Testis (tissue), 2 donors: ENCODE measurements at regions not wholly inside any gene's neighbourhood (a gene's known extent, or its start where the extent isn't known, plus 50 kb on each side); places are given as distances from the start of the nearest gene placed in this dataset.

Experiments used
- DNase-seq: peaks from one replicate; pipeline ENCODE4 v3.0.0-alpha.2; 2019
- H3K27ac ChIP-seq, 2 donors: fragments of 200-600 bp; sonication (generic); one replicate each; pipeline ENCODE4 v1.5.1; 2019
- H3K27me3 ChIP-seq: fragments of 200-600 bp; sonication (generic); one replicate; pipeline ENCODE4 v1.5.1; 2019
- H3K36me3 ChIP-seq: fragments of 200-600 bp; sonication (generic); one replicate; pipeline ENCODE4 v1.5.1; 2017; ENCODE audit warnings: low read depth; ENCODE audit errors: missing control alignments
- H3K4me1 ChIP-seq: fragments of 200-600 bp; sonication (generic); one replicate; pipeline ENCODE4 v1.5.1; 2019
- H3K4me3 ChIP-seq, 2 donors: fragments of 200-600 bp; sonication (generic); one replicate each; pipeline ENCODE4 v1.5.1; 2017 to 2019
- H3K9me3 ChIP-seq: fragments of 200-600 bp; sonication (generic); one replicate; pipeline ENCODE4 v1.5.1; 2017
- POLR2A ChIP-seq: fragments of 450-650 bp; IDR thresholded peaks from one replicate; pipeline ENCODE4 v1.6.1; 2017; ENCODE audit warnings: antibody characterized with exemption, mild to moderate bottlenecking, moderate library complexity
- WGBS, 2 donors: methylation state at CpG; one replicate each; pipeline ENCODE4 v1.1.5; 2018; 5-methylcytosine and 5-hydroxymethylcytosine counted together
- intact Hi-C: fragments of 100-400 bp; cut with DNase I; formaldehyde crosslinking; loops from one replicate; pipeline ENCODE4 v1.15.1; 2023; ENCODE audit warnings: low total_unique reads
- TF ChIP-seq, protein P1 (sequence below), 3 experiments: fragments of 450-650 bp in 2 of 3; fragments of 200-600 bp in 1 of 3; sonication (generic) in 1 of 3; IDR thresholded peaks; one replicate each; pipeline ENCODE4 v1.5.1; 2016 to 2019; ENCODE audit warnings: antibody characterized with exemption in 3 of 3, mild to moderate bottlenecking in 2 of 3, moderate library complexity in 1 of 3

- Histone ChIP-seq H3K36me3 (no peaks in the 10 kb centered on the region), H3K4me1 (peaks cover 9% of the 10 kb centered on the region), H3K4me3 (no peak overlapping the region), H3K9me3 (no peaks in the 10 kb centered on the region), H3K27me3 (no peaks in the 10 kb centered on the region), H3K27ac (no peak overlapping the region)
- intact Hi-C loops, result no loop called here
- DNase-seq, result no peak
- no peak for TF ChIP-seq POLR2A
- TF ChIP-seq, protein P1, sequence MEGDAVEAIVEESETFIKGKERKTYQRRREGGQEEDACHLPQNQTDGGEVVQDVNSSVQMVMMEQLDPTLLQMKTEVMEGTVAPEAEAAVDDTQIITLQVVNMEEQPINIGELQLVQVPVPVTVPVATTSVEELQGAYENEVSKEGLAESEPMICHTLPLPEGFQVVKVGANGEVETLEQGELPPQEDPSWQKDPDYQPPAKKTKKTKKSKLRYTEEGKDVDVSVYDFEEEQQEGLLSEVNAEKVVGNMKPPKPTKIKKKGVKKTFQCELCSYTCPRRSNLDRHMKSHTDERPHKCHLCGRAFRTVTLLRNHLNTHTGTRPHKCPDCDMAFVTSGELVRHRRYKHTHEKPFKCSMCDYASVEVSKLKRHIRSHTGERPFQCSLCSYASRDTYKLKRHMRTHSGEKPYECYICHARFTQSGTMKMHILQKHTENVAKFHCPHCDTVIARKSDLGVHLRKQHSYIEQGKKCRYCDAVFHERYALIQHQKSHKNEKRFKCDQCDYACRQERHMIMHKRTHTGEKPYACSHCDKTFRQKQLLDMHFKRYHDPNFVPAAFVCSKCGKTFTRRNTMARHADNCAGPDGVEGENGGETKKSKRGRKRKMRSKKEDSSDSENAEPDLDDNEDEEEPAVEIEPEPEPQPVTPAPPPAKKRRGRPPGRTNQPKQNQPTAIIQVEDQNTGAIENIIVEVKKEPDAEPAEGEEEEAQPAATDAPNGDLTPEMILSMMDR (IDR thresholded peaks at IDR 0.05), result no peak
- 88% methylated on average over 15 to 21 of the region's 21 CpGs for WGBS, 2 donors
Observed at GRCh38 chr2:594297-594949, 82.8 kb downstream of the TMEM18 start.

- WGBS, 2 donors, result 74 to 75% methylated on average over 17 of the region's 17 CpGs
- no peaks in the 10 kb centered on the region for H3K9me3 ChIP-seq
- no peak overlapping the region for H3K4me3 ChIP-seq
- H3K36me3 ChIP-seq, result no peaks in the 10 kb centered on the region
- H3K27me3 ChIP-seq, result no peaks in the 10 kb centered on the region
- DNase-seq, result no peak
- H3K27ac ChIP-seq, result no peak overlapping the region
- peaks cover 9% of the 10 kb centered on the region for H3K4me1 ChIP-seq
- TF ChIP-seq, protein P1 (IDR thresholded peaks at IDR 0.05), result no peak
- no peak for TF ChIP-seq POLR2A
- intact Hi-C loops, result no loop called here
Observed at GRCh38 chr2:593356-594026, 83.7 kb downstream of the TMEM18 start.

DNA sequence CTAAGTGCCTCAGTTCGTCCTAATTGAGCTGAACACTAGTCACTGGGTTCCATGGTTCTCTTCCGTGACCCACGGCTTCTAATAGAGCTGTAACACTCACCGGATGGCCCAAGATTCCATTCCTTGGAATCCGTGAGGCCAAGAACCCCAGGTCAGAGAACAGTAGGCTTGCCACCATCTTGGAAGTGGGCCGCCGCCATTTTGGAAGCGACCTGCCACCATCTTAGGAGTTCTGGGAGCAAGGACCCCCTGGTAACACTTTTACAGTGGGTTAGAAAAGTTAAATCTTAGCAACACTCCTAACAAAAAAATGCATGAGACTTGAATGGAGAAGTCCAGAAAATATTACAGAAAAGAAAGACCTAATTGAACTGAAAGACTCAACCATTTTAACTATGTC lies 84.5 kb downstream of the TMEM18 start:
- DNase-seq, result no peak
- Histone ChIP-seq H3K36me3 (no peaks in the 10 kb centered on the region), H3K27me3 (no peaks in the 10 kb centered on the region), H3K9me3 (no peaks in the 10 kb centered on the region), H3K4me3 (no peak overlapping the region), H3K4me1 (peaks cover 3% of the 10 kb centered on the region), H3K27ac (no peak overlapping the region)
- intact Hi-C loops, result no loop called here
- TF ChIP-seq POLR2A, result no peak
- TF ChIP-seq, protein P1 (IDR thresholded peaks at IDR 0.05), result no peak
- 76 to 86% methylated on average over 8 of the region's 8 CpGs for WGBS, 2 donors

GRCh38 chr2:590214-591175 lies 86.7 kb downstream of the TMEM18 start:
- no peak overlapping the region for H3K27ac ChIP-seq
- H3K4me1 ChIP-seq, result no peaks in the 10 kb centered on the region
- no peak for DNase-seq
- no peaks in the 10 kb centered on the region for H3K27me3 ChIP-seq
- WGBS, 2 donors, result 87 to 90% methylated on average over 19 of the region's 19 CpGs
- TF ChIP-seq POLR2A, result no peak
- TF ChIP-seq, protein P1 (IDR thresholded peaks at IDR 0.05), result no peak
- intact Hi-C loops, result no loop called here
- H3K9me3 ChIP-seq, result no peaks in the 10 kb centered on the region
- H3K4me3 ChIP-seq, result no peak overlapping the region
- H3K36me3 ChIP-seq, result no peaks in the 10 kb centered on the region
